ENCODE measurements at regions not wholly inside any gene's neighbourhood (a gene's known extent, or its start where the extent isn't known, plus 50 kb on each side); places are given as distances from the start of the nearest gene placed in this dataset.

DNA sequence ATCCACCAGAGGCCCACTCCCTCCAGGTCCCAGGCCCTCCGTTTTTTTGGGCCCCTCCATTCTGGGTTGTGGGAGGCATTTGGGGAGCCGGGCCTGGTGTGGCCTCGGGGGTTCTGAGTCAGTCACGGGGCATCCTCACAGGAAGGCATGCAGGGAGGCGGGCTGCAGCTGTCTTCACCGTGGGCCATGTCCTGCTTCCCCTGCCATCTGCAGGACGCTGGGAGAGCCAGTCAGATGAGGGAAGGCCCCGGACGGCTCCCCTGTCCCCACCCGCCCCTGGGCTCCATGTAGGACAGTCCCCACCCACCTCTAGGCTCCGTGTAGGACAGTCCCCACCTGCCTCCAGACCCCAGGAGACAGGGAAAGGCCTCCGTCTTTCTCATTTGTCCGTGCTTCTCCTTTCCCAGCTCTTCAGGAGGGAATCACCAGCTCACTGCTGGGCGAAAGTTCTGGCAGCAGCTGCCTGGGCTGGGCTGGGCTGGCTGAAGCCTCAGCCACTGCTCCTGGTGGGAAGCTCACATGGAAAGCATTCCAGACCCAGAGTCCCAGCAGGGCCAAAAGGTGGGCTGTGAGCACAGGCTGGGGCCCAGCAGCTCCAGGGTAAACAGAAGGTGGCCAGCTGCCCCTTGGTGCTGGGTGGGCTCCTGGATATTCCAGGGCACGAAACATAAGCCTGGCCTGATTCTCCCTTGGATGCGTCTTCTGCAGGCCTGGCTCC, 217.8 kb downstream of the KIF26A start:
- no peak for DNase-seq (ENCODE audit: low read depth, low spot score)

GRCh38 chr14:104356738-104357688, 218.6 kb downstream of the KIF26A start:
- DNase-seq (ENCODE audit: low read depth, low spot score): no peak

- no peak for DNase-seq (ENCODE audit: low read depth, low spot score)
Measured at GRCh38 chr14:104357689-104358527, 219.5 kb downstream of the KIF26A start.

DNA sequence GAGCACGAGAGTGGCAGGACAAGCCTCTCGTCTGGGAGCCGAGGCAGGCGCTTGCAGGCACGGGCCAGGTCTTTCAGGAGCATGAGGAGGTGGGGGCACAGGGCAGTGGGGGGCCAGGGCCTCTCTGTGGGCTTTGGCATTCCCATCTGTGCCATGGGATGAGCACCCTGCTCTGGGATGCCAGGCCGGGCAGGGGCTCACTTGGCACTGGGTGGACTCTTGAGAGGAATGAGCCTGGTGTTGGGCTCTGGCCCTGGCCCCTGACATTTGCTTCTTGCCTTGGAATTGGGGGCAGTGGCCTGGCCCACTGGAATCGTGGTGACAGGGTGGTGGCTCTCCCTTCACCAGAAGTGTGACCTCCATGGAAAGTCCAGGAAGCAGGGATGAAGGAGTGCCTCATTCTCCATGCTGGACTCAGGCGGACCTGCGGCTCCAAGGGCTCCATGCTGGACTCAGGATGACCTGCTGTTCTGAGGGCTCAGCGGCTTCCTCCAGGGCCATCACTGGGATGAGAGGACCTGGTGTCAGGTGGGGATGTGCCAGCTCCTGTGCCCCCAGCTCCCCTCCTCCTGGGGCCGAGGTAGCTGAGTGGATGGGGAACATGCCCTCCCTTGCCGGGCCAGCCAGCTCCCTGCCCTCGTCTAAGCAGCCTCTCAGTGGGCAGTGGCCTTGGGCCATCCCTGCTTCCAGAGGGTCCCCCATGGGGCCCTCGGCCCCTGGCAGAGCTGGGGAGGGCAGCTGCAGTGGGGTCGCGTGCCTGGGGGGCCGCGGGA, 220.3 kb downstream of the KIF26A start:
- no peak for DNase-seq (ENCODE audit: low read depth, low spot score)

- DNase-seq (ENCODE audit: low read depth, low spot score): no peak
Measured at GRCh38 chr14:104359301-104359968, 220.1 kb upstream of the C14orf180 start.

DNA sequence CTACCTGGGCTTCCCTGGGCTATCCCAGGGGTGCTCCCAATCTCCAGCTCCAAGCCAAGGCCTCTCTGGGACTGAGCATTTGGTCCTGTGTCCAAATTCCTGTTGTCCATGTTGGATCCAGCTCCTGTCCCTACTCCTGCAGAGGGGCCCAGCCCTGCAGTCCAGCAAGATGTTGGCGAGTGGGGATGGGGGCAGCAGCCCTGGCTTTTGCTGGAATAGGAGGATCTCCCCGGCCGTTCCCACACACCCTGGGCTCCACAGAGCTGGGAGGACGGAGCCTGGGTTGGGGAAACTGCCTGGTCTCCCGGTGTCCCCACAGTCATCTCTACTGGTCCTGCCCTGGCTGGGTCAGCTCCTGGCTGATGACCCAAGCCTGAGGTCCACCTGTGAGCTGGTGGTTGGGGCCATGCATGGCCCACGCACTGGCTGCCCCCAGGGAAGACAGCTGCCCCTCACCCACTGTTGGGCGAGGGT, 219.6 kb upstream of the C14orf180 start:
- no peak for DNase-seq (ENCODE audit: low read depth, low spot score)

DNA sequence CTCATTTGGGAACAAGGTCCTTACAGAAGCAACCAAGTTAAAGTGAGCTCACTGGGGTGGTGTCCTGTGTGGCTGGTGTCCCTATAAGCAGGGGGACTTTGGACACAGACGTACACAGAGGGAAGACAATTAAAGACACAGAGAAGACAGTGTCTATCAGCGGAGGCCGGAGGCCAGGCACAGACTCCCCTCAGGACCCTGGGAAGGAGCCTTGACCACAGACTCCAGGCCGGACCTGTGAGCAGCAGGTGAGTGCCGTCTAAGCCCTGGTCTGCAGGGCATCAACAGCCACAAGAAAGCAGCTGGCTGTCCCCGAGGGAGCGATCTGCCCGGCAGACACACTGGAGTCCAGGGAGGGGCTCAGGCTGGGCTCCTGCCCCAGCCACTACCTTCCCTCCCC, 219.1 kb upstream of the C14orf180 start:
- DNase-seq (ENCODE audit: low read depth, low spot score): no peak

GRCh38 chr14:104361101-104361591, 218.4 kb upstream of the C14orf180 start:
- no peak for DNase-seq (ENCODE audit: low read depth, low spot score)

DNA sequence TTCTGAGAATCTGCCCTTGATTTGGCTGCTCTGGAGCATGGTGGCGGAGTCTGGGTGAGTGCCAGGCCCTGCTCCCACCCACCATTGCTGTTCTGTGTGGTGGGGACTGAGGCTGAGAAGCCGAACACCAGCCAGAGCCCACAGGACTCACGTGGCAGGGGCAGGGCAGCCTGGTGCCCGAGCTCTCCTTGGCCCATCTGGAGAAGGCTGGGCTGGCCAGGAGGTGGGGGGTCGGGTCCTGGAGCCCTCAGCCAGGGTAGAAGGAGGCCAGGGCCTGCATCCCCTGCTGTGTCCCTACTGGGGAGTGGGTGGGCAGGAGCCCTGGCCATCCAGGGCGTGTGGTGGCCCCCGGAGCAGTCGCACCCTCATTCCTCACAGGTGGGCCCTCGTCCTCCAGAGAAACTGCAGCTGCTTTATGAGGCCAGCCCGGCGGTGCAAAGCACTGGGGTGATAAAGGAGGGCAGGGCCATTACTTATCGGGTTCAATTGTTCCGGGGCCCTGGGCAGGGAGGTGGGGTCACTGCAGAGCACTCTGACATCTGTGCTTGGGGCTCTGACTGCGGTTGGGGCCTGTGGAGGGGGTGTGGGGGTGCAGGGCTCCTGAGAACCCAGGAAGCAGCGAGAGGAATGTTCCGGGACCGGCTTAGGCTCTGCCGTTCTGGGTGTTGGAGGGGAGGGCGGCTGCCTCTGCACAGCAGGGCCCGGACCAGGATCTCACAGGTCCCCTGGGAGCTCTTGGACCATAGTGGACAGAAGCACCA, 217.5 kb upstream of the C14orf180 start:
- DNase-seq (ENCODE audit: low read depth, low spot score): no peak

GRCh38 chr14:104362761-104363605, 216.6 kb upstream of the C14orf180 start:
- DNase-seq (ENCODE audit: low read depth, low spot score): no peak

GRCh38 chr14:104363891-104364760, 215.4 kb upstream of the C14orf180 start:
- no peak for DNase-seq (ENCODE audit: low read depth, low spot score)

GRCh38 chr14:104364830-104365229, 214.7 kb upstream of the C14orf180 start:
- DNase-seq (ENCODE audit: low read depth, low spot score): no peak

DNA sequence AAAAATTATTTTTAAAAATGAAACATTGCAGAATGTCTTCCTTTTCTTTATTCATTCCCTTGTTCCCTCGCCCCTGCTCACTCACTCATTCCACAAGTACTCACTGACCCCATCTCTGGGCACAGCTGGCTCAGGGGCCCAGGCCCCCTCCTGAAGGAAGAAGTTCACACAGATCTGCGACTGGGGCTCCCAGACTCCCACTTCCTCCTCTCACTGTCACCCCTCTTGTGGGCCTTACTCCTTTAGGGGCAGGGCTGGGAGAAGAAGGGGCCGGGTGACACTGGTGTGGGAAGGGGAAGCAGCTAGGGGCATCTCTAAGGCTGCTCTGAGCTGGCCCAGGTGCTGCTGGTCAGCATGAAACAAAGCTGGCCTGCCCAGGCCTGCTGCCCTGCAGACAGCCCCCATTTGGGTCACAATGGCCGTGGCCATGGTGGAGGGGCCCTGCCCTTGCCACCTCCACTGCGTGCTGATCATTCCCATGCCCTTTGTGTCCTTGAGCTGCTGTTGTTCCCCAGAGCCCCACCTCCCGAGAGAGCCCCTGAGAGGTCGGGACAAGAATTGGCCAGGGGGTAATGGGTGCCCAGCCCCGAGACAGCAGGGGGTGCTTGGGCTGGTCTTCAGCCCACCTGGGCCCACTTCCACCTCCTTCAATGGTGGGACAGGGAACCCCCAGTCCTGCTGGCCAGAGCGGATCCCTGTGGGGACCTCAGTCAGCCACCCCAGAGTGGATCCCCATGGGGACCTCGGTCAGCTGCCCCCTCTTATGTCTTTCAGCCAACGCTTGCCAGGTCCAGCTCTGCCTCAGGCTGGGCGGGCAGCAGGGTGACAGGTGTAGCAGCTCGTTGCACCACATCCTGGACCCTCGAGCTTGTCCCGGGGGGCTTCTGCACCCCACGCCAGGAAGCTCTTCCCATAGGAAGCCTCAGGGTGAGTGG, 212.4 kb upstream of the C14orf180 start:
- DNase-seq (ENCODE audit: low read depth, low spot score): no peak

DNA sequence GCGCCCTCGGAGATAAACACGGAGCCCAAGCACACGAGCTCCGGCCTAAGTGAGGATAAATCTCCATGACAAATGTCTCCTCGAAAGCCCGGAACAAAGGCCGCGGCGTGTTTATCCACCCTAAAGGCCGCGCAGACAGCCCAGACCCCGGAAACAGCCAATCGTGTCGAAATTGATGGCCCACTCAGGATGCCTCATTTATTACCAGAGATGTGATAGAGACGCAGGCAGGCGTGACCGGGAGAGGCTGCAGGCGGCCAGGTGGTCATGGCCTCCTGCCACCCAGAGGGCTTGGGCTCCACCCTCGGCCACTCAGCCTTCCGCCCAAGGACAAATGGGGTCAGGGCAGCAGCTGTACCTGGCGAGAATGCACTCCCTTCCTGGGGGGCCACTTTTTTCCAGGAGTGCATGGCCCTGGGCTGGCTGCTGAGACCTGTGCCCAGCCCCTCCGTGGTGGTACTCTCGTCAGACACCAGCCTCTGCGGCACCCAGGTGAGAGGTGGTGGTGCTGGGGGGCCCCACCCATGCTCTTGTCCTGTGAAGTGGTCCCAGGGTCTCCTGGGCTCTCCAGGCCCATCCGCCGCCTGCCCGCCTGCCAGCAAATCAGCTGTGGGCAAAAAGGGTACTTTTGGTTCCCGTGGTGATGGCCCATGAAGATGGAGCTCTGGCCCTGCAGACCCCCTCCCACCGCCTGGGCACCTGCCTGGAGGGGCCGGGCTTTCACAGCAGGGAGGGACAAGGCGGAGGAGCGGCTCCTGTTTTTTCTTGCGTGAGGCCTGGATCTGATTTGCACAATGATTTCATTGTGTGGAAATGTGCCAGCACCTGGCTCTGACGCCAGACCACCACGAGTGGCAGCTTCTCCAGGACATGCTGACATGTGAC, 211.5 kb upstream of the C14orf180 start:
- no peak for DNase-seq (ENCODE audit: low read depth, low spot score)

- no peak for DNase-seq (ENCODE audit: low read depth, low spot score)
Measured at GRCh38 chr14:104368751-104369100, 210.8 kb upstream of the C14orf180 start.

- DNase-seq (ENCODE audit: low read depth, low spot score): no peak
Measured at GRCh38 chr14:104369208-104369607, 210.4 kb upstream of the C14orf180 start.

Measured in ELF-1 (cell line).